Brain pericyte (primary cell): ENCODE measurements at regions not wholly inside any gene's neighbourhood (a gene's known extent, or its start where the extent isn't known, plus 50 kb on each side); places are given as distances from the start of the nearest gene placed in this dataset.
"Not testable (repeated sequence)": the region's sequence is repeated elsewhere in the genome, so short reads cannot be mapped to it uniquely, and the experiment has no call there.

Experiments used
- DNase-seq: peaks from one replicate; pipeline ENCODE4 v3.0.0-alpha.2; 2012; ENCODE audit warnings: low read depth, low spot score

GRCh38 chr1:29397256-29397590 is 160.9 kb downstream of the PTPRU start:
- DNase-seq: no peak

DNA sequence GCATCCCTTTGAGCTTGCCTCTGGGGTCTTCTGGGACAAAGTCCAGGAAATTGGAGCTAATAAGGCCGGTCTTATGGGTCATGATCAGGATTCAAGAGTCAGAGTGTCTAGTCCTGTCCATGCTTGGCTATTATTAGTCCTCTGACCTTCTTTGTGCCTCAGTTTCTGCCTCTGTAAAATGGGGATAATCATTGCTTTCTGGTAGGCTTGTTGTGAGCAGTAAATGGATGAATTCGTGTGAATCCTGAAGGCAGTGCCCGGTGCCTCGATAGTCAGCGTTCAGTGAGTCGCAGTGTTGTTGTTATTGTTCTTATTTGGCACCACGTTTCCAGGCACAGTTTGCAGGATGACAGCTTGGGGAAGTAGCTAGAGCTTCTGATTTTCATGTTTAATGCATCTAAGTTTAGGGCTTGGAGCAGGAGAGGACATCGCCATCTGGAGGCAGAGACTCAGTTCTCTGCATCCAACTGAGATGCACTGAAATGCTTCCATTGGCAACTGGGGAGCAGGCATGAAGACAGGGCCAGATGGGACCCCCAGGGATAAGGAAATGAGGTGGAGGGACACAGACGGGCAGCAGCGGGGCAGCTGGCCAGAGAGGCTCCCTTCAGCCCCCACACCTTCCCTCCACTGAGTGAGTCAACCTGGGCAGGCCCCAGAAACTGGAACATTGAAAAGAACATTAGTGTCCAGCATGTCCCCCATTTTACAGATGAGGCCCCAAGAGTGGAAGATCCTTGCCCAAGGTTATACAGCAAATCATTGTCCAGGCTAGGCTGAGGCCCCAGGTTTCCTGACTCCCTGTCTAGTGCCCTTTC is 160.3 kb downstream of the PTPRU start:
- no peak for DNase-seq

DNA sequence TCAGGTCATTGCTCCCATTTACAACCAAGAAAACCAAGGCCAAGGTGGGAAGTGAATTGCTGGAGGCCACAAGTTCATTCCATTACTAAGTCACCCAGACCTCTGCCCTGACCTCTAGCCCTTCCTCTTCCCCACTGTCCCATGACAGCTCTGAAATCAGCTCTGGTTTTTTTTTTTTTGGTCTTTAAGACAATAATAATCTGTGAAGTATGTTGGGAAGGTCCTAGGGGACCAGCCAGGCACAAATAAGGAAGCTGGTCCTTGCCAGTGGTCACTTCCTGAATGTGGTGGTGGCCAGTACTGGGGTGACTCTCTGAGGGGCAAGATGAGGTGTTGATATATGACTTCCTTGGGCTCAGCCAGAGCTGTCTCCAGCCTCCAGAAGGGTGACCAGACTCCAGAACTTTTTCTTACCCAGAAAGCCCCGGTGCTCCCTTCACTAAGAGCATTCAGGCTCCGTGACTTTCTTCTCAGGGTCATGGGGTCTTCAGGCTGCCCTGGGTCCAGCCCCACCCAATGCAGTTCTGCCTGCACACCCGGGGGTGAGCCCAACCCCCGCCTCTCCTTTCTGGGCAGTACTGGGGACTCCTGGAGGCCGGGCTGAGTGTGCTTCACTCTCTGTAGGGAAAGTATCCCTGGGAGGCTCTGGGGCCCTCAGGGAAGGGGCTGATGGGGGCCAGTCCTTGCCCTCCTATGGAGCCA is 159.6 kb downstream of the PTPRU start:
- no peak for DNase-seq

- no peak for DNase-seq
Measured at GRCh38 chr1:29394521-29395225, 158.4 kb downstream of the PTPRU start.

DNA sequence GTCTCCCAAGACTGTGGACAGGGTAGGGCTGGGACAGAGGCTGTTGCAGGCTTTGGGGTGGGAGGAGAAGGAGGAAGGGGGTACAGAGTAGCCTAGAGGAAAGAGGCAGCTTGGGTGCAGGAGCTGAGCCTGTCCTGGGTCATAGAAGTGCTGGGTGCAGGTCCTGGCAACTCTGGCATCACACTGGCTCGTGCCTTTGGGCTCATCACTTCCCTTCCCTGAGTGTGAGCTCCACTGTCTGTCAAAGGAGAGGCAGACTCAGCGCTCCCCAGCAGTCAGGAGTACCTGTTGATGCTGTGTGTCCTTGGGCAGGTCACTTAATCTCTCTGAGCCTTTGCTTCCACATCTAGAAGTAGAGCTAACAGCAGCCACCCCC is 157.1 kb downstream of the PTPRU start:
- no peak for DNase-seq

- no peak for DNase-seq
Measured at GRCh38 chr1:29392486-29393450, 156.4 kb downstream of the PTPRU start.

DNA sequence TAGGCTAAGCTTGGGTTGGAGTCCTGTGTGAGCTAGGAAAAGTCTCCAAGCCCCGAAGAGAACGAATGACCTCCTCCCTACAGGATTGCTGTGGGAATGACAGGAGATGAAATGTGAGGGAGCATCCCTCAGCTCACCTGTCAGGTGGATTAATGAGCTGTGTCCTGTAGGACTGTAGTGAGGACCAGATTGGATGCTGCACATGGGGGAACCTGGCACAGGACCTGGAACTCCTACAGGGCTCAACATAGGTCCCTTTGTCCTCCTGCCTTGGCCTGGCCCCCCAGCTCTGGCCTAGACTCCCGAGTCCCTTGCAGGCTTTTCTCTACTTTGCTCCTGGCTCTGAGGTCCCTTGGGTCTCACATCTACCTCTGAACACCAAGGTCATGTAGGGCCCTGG is 155.7 kb downstream of the PTPRU start:
- DNase-seq: no peak

DNA sequence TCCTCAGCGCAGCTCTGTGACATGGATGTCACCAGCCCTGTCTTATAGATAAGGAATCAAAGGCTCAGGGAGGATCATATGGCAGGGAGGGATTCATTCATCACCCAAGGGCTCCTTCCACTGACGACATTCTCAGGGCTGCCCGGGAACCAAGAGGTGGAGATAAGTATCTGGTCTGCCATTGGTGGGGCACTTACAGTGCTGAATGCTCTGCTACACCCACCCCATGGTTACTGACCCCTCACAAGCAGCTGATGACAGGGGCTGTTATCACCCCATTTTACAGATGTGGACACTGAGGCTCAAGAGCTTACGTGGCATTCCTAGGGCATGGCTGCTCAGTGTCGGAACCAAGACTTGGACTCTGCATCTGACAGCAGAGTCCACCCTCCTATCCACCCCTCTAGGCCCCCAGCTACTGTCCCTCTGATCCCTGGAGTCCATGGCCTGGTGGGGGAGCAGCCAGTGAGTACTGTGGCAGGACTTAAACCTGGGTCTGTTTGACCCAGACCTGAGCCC is 155.1 kb downstream of the PTPRU start:
- DNase-seq: no peak

GRCh38 chr1:29390491-29391361 is 154.4 kb downstream of the PTPRU start:
- no peak for DNase-seq

DNA sequence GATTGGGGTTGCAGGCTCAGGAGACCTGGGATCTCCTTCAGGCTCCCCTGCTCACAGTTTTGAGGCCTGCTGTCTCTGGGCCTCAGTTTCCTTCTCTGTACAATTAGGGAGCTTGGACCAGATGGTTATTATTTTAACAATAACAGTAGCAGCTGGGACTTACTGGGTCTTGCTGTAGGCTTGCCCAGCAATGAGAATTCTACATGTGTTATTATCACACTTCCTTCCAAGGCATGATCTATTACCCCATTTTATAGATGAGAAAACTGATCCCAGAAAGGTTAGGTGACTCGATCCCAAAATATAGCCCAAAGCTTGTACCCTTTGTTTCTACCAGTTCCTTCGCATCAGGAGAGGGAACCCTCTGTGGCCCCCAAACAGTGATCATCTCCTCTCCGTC is 153.8 kb downstream of the PTPRU start:
- no peak for DNase-seq

GRCh38 chr1:29389533-29390041 is 153.3 kb downstream of the PTPRU start:
- DNase-seq: no peak

DNA sequence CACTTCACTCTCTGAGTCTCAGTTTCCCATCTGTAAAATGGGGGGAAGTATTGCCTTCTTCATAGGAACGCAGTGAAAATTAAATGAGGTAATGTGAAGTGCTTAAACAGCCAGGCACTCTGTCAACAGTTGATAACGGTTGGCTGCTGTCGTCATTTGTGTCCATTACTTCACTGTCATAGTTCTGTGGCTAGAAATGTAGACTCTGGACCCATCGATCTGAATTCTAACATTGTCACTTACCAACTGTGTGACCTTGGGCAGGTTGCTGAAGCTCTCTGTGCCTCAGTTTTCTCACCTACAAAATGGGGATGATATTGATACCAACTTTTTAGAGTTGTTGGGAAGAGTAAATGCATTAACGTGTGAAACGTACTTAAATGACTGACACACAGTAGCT is 152.6 kb downstream of the PTPRU start:
- DNase-seq: no peak

GRCh38 chr1:29388170-29388569 is 151.8 kb downstream of the PTPRU start:
- DNase-seq: no peak

DNA sequence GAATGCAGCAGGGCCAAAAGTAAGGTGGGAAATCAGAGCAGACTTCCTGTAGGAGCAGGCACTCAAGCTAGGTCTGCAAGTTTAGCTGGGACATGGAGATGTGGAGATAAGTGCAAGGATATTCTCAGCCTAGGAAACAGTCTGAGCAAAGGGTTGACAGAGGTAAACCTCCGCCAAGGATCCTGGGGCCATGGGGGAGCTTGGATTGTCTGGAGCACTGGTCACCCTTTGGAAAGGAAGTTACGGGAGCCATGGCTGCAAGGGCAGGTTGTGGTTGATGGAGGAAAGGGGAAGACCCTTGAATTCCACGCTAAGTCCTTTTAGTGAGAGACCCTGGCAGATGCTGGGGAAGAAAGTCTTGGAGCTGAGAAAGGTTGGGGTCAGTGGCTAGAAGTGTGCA is 150.9 kb downstream of the PTPRU start:
- DNase-seq: no peak

GRCh38 chr1:29386453-29386852 is 150.1 kb downstream of the PTPRU start:
- DNase-seq: not testable (repeated sequence)

- DNase-seq: no peak
Measured at GRCh38 chr1:29385966-29386365, 149.6 kb downstream of the PTPRU start.

GRCh38 chr1:29384496-29385015 is 148.2 kb downstream of the PTPRU start:
- DNase-seq: no peak

DNA sequence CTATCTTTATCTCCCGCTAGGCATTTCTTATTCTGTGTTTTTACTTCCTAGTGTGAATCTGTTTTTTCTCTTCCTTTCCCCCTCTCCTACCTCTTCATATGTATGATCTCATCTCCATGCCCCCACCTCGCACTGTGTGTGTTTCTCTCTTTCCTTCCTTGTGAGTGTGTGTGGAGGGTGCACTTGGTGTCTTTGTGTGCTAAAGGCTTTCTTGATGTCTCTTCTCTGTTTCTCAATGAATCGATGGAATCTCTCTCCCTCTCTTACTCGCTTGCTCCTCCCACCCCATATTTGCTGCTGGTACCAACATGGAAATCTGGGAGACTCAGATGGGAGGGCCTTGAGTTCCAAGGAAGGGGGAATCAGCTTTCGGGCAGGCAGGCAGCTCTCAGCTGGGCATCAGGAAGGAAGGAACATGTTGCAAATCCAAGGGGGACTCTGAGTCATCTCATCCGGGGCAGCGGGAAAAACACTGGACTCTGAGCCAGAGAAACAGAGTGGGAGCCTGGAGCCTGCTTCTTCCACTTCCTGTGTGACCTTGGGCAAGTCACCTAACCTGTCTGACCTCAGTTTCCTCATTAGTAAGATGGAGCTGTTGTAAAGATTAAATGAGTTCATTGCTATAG is 147.5 kb downstream of the PTPRU start:
- DNase-seq: no peak
